Loucy (cell line): ENCODE measurements at regions not wholly inside any gene's neighbourhood (a gene's known extent, or its start where the extent isn't known, plus 50 kb on each side); places are given as distances from the start of the nearest gene placed in this dataset.

Source experiments
- H2AFZ ChIP-seq: fragments of 200-600 bp; sonication (generic); 2 replicates; pipeline ENCODE4 v1.6.0; 2016; ENCODE audit warnings: antibody characterized with exemption, mild to moderate bottlenecking, low read length, moderate library complexity
- H3F3A ChIP-seq: fragments of 200-600 bp; 2 replicates; pipeline ENCODE4 v1.6.0; 2016; ENCODE audit warnings: antibody characterized with exemption, low read depth, mild to moderate bottlenecking
- H3K27me3 ChIP-seq: fragments of 200-600 bp; sonication (generic); 2 replicates; pipeline ENCODE4 v1.6.1; 2014; ENCODE audit warnings: low read length, mild to moderate bottlenecking; ENCODE audit not compliant: insufficient read depth, poor library complexity, severe bottlenecking
- H3K36me3 ChIP-seq: fragments of 200-600 bp; sonication (generic); 2 replicates; pipeline ENCODE4 v1.6.1; 2016; ENCODE audit warnings: low read length; ENCODE audit not compliant: insufficient read depth
- H3K4me1 ChIP-seq: fragments of 200-600 bp; sonication (generic); 2 replicates; pipeline ENCODE4 v1.5.1; 2014; ENCODE audit warnings: low read length, mild to moderate bottlenecking; ENCODE audit not compliant: insufficient read depth, poor library complexity, severe bottlenecking
- H3K4me2 ChIP-seq: fragments of 200-600 bp; sonication (generic); 2 replicates; pipeline ENCODE4 v1.6.0; 2014; ENCODE audit warnings: antibody characterized with exemption, low read length, low read depth, mild to moderate bottlenecking; ENCODE audit not compliant: poor library complexity, severe bottlenecking
- H3K4me3 ChIP-seq: fragments of 200-600 bp; sonication (generic); 2 replicates; pipeline ENCODE4 v1.5.1; 2014; ENCODE audit warnings: low read length, mild to moderate bottlenecking, mixed read lengths; ENCODE audit not compliant: poor library complexity, severe bottlenecking
- H3K79me2 ChIP-seq: fragments of 200-600 bp; sonication (generic); 2 replicates; pipeline ENCODE4 v1.6.1; 2014; ENCODE audit warnings: low read length; ENCODE audit not compliant: insufficient read depth
- H3K9ac ChIP-seq: fragments of 200-600 bp; sonication (generic); 2 replicates; pipeline ENCODE4 v1.6.0; 2014; ENCODE audit warnings: mild to moderate bottlenecking, low read depth, low read length, moderate library complexity; ENCODE audit not compliant: poor library complexity, severe bottlenecking
- H3K9me2 ChIP-seq: fragments of 200-600 bp; sonication (generic); replicated peaks from 2 replicates; pipeline ENCODE4 v1.6.1; 2016; ENCODE audit warnings: low read depth, low read length, mixed read lengths
- H3K9me3 ChIP-seq: fragments of 200-600 bp; sonication (generic); 2 replicates; pipeline ENCODE4 v1.6.1; 2014; ENCODE audit warnings: mild to moderate bottlenecking, antibody characterized with exemption, low read length, low read depth; ENCODE audit not compliant: insufficient read depth
- H4K20me1 ChIP-seq: fragments of 200-600 bp; sonication (generic); 2 replicates; pipeline ENCODE4 v1.6.0; 2014; ENCODE audit warnings: antibody characterized with exemption, low read length, mild to moderate bottlenecking; ENCODE audit not compliant: insufficient read depth, poor library complexity, severe bottlenecking
- CTCF ChIP-seq: fragments of 200-600 bp; sonication (generic); conservative IDR thresholded peaks from 2 replicates; pipeline ENCODE4 v1.5.1; 2014; ENCODE audit warnings: mild to moderate bottlenecking, antibody characterized with exemption, low read length
- EZH2phosphoT487 ChIP-seq: fragments of 200-600 bp; IDR thresholded peaks from 2 replicates; pipeline ENCODE4 v1.6.1; 2018; ENCODE audit warnings: antibody characterized with exemption, mild to moderate bottlenecking, moderate library complexity, borderline replicate concordance

DNA sequence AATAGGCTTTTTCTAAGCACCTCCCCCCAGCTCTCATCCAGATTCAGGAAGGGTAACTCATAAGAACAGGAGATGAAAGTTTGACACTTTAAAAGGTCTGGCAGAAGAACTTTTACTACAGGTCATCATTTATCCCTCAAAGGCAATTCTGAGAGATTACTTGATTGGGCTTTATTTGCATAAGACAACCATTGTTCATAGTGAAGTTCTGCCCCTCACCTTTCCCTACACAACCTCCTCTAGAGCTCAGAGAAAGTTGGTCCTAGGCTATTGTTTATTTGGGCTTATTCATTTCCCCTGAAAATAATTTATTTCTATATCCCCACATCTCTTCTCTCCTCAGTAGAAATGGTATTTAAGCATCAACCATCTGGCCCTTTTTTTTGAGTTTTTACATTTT, 568.4 kb downstream of the ZNF608 start:
- Histone ChIP-seq H3K4me2 (no peak overlapping the region), H3K4me1 (peaks cover 5% of the 10 kb centered on the region), H3K4me3 (no peak overlapping the region), H4K20me1 (no peaks in the 10 kb centered on the region), H3K79me2 (no peaks in the 10 kb centered on the region), H3K36me3 (no peaks in the 10 kb centered on the region), H3K9ac (no peak overlapping the region), H3K27me3 (no peaks in the 10 kb centered on the region), H3K9me2 (no peaks in the 10 kb centered on the region), H2AFZ (no peak overlapping the region), H3K9me3 (no peaks in the 10 kb centered on the region), H3F3A (no peaks in the 10 kb centered on the region)
- TF ChIP-seq CTCF (no peak), EZH2phosphoT487 (no peak)

DNA sequence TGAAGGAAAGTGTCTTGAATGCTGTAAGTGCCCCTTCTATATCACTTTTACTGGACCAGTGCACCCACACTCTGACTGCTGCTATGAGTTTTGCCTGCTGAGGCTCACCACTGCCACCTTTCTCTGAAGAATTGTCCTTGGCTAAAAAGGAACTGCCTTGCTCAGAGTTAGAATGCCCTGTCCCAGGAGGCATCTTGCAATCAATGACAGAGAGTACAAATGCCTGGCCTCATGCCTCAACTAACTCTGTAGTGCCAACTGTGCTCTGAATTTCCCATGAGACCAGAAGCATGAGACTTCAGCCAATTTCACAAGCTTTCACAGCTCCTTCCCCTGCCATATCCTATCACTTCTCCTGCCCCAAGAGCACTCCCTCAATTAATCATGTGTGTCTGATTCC, 569.7 kb downstream of the ZNF608 start:
- H3K4me1 ChIP-seq: peaks cover 5% of the 10 kb centered on the region
- H3K4me3 ChIP-seq: no peak overlapping the region
- no peak overlapping the region for H2AFZ ChIP-seq
- H4K20me1 ChIP-seq: no peaks in the 10 kb centered on the region
- H3K79me2 ChIP-seq: no peaks in the 10 kb centered on the region
- H3K9ac ChIP-seq: no peak overlapping the region
- no peak overlapping the region for H3K4me2 ChIP-seq
- no peaks in the 10 kb centered on the region for H3K27me3 ChIP-seq
- no peaks in the 10 kb centered on the region for H3K9me3 ChIP-seq
- no peaks in the 10 kb centered on the region for H3K36me3 ChIP-seq
- no peaks in the 10 kb centered on the region for H3F3A ChIP-seq
- no peaks in the 10 kb centered on the region for H3K9me2 ChIP-seq
- TF ChIP-seq EZH2phosphoT487: no peak
- no peak for TF ChIP-seq CTCF

- Histone ChIP-seq H3K4me2 (no peak overlapping the region), H3K36me3 (no peaks in the 10 kb centered on the region), H3K9me3 (no peaks in the 10 kb centered on the region), H3K79me2 (no peaks in the 10 kb centered on the region), H4K20me1 (no peaks in the 10 kb centered on the region), H2AFZ (no peak overlapping the region), H3K27me3 (no peaks in the 10 kb centered on the region), H3F3A (no peaks in the 10 kb centered on the region), H3K4me3 (no peak overlapping the region), H3K4me1 (no peaks in the 10 kb centered on the region), H3K9ac (no peak overlapping the region), H3K9me2 (no peaks in the 10 kb centered on the region)
- TF ChIP-seq CTCF (no peak), EZH2phosphoT487 (no peak)
Measured at GRCh38 chr5:124173386-124173785, 573.1 kb downstream of the ZNF608 start.
